ENCODE measurements at regions not wholly inside any gene's neighbourhood (a gene's known extent, or its start where the extent isn't known, plus 50 kb on each side); places are given as distances from the start of the nearest gene placed in this dataset.

GRCh38 chr16:82432261-82432660, 194.5 kb upstream of the CDH13 start:
- no peak for TF ChIP-seq CTCF (IDR thresholded peaks at IDR 0.05)
- TF ChIP-seq POLR2A (IDR thresholded peaks at IDR 0.05) = no peak
